Neural cell (in vitro differentiated cells): ENCODE measurements at regions not wholly inside any gene's neighbourhood (a gene's known extent, or its start where the extent isn't known, plus 50 kb on each side); places are given as distances from the start of the nearest gene placed in this dataset.

Experiments used
- H2AFZ ChIP-seq: fragments of 200-600, 300-800 bp; sonication (generic), shearing (Covaris generic); 2 replicates; pipeline ENCODE4 v1.6.0; 2014; ENCODE audit warnings: low read depth, mild to moderate bottlenecking, antibody characterized with exemption, low read length, moderate library complexity
- H3F3A ChIP-seq: fragments of 200-600 bp; shearing (Covaris generic); 2 replicates; pipeline ENCODE4 v1.6.1; 2016; ENCODE audit warnings: mild to moderate bottlenecking, moderate library complexity, mixed read lengths, antibody characterized with exemption, low read length; ENCODE audit not compliant: insufficient read depth, poor library complexity, severe bottlenecking
- H3K27ac ChIP-seq: fragments of 200-600, 300-800 bp; sonication (generic), shearing (Covaris generic); 2 replicates; pipeline ENCODE4 v1.5.1; 2014; ENCODE audit warnings: mild to moderate bottlenecking, low read length, moderate library complexity
- H3K27me3 ChIP-seq: fragments of 300-800, 200-600 bp; sonication (generic), shearing (Covaris generic); 2 replicates; pipeline ENCODE4 v1.6.0; 2014; ENCODE audit warnings: mild to moderate bottlenecking, low read depth, low read length, moderate library complexity; ENCODE audit not compliant: insufficient read depth
- H3K36me3 ChIP-seq: fragments of 300-800, 200-600 bp; sonication (generic), shearing (Covaris generic); 2 replicates; pipeline ENCODE4 v1.5.1; 2014; ENCODE audit warnings: mild to moderate bottlenecking, antibody characterized with exemption, low read length, moderate library complexity; ENCODE audit not compliant: insufficient read depth
- H3K4me2 ChIP-seq: fragments of 300-800, 200-600 bp; sonication (generic), shearing (Covaris generic); 2 replicates; pipeline ENCODE4 v1.6.0; 2014; ENCODE audit warnings: mild to moderate bottlenecking, low read length
- H3K4me3 ChIP-seq: fragments of 300-800, 200-600 bp; sonication (generic), shearing (Covaris generic); 2 replicates; pipeline ENCODE4 v1.5.1; 2014; ENCODE audit warnings: mild to moderate bottlenecking, low read length, moderate library complexity
- H3K79me2 ChIP-seq: fragments of 200-600 bp; shearing (Covaris generic); replicated peaks from 2 replicates; pipeline ENCODE4 v1.6.0; 2014; ENCODE audit warnings: mild to moderate bottlenecking, low read length, moderate library complexity; ENCODE audit not compliant: insufficient read depth
- H3K9ac ChIP-seq: fragments of 300-800, 200-600 bp; sonication (generic), shearing (Covaris generic); 2 replicates; pipeline ENCODE4 v1.6.1; 2016; ENCODE audit warnings: mild to moderate bottlenecking, low read length, mixed read lengths
- H3K9me2 ChIP-seq: fragments of 200-600 bp; shearing (Covaris generic); 2 replicates; pipeline ENCODE4 v1.6.1; 2016; ENCODE audit warnings: mild to moderate bottlenecking, low read length, mixed read lengths; ENCODE audit not compliant: insufficient read depth
- H3K9me3 ChIP-seq: fragments of 200-600, 300-800 bp; sonication (generic), shearing (Covaris generic); 2 replicates; pipeline ENCODE4 v1.6.1; 2016; ENCODE audit warnings: mild to moderate bottlenecking, mixed run types, low read length, moderate library complexity, mixed read lengths
- H4K20me1 ChIP-seq: fragments of 200-600 bp; shearing (Covaris generic); 2 replicates; pipeline ENCODE4 v1.6.1; 2016; ENCODE audit warnings: mild to moderate bottlenecking, mixed run types; ENCODE audit not compliant: insufficient read depth
- CTCF ChIP-seq: fragments of 450-650 bp; IDR thresholded peaks from 2 replicates; pipeline ENCODE4 v1.5.1; 2014; ENCODE audit warnings: antibody characterized with exemption, mild to moderate bottlenecking, moderate library complexity; ENCODE audit not compliant: poor library complexity, severe bottlenecking
- EP300 ChIP-seq: fragments of 450-650 bp; conservative IDR thresholded peaks from 2 replicates; pipeline ENCODE4 v1.6.1; 2014; ENCODE audit warnings: antibody characterized with exemption, mild to moderate bottlenecking, moderate library complexity; ENCODE audit not compliant: poor library complexity, severe bottlenecking
- EZH2 ChIP-seq: fragments of 200-600, 300-800 bp; shearing (Covaris generic), sonication (generic); IDR thresholded peaks from 2 replicates; pipeline ENCODE4 v1.6.1; 2014; ENCODE audit warnings: antibody characterized with exemption, low read length, borderline replicate concordance, mild to moderate bottlenecking; ENCODE audit not compliant: insufficient read depth, poor library complexity, severe bottlenecking
- MXI1 ChIP-seq: fragments of 450-650 bp; conservative IDR thresholded peaks from 2 replicates; pipeline ENCODE4 v1.6.1; 2014; ENCODE audit warnings: antibody characterized with exemption, mild to moderate bottlenecking; ENCODE audit not compliant: poor library complexity, severe bottlenecking
- POLR2AphosphoS5 ChIP-seq: IDR thresholded peaks from 2 replicates; pipeline ENCODE4 v1.6.1; 2012
- RAD21 ChIP-seq: fragments of 450-650 bp; conservative IDR thresholded peaks from 2 replicates; pipeline ENCODE4 v1.6.1; 2014; ENCODE audit warnings: antibody characterized with exemption, mild to moderate bottlenecking, moderate library complexity
- SMC3 ChIP-seq: fragments of 450-650 bp; conservative IDR thresholded peaks from 2 replicates; pipeline ENCODE4 v1.6.1; 2014; ENCODE audit warnings: antibody characterized with exemption, mild to moderate bottlenecking, moderate library complexity; ENCODE audit not compliant: poor library complexity
- TAF1 ChIP-seq: IDR thresholded peaks from 2 replicates; pipeline ENCODE4 v1.6.1; 2012; ENCODE audit warnings: low read depth
- TF ChIP-seq, protein P1 (sequence below): IDR thresholded peaks from 2 replicates; pipeline ENCODE4 v1.6.1; 2012; ENCODE audit warnings: borderline replicate concordance

DNA sequence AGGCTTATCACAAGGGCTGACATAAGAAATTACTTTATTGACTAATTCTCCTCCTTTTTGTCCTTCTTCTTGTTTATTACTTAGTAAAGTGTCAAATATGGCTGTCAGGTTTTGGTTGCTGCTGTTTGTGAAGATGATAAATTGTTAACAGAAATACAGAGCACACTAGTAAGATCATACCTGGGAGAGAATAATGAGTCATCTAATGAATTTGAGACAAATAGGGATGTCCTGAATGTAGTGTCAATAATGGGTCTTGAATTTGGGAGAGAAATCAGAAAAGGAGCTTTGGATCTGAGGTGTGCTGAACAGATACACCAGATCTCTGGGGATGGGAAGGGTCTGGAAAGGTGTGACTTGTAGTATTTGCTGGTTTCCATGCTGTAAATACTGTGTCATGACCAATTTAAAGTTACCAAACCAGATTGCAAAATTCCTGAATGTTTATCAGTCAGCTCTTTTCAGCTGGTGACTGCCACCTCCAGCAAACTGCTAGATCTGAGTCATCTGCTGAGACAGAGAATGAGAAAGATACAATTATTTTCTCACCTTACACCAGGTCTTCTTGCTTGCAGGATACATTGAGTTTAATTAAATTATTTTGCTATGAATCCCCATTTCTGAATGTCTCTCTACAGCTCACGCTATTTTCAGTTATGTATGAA, 76.7 kb upstream of the SATB1 start (continued):
- no peak for TF ChIP-seq CTCF
- no peak for TF ChIP-seq RAD21

DNA sequence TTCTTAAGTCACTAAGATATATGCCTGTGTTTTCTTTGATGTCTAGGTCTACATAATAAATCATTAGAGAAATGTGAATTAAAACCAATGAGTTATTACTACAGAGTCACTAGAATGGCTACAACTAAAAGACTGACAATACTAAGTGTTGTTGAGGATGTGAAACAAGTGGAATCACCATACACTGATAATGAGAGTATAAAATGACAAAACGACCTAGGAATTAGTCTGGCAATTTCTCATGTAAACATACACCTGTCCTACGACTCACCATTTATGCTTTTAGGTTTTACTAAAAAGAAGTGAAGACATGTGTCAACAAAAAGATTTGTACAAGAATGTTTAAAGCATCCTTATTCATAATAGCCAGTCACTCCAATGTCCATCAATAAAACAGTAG, 75.2 kb upstream of the SATB1 start:
- no peak overlapping the region for H3K27ac ChIP-seq
- no peaks in the 10 kb centered on the region for H3K79me2 ChIP-seq
- no peak overlapping the region for H3K4me2 ChIP-seq
- no peaks in the 10 kb centered on the region for H4K20me1 ChIP-seq
- H3K9me3 ChIP-seq, result no peaks in the 10 kb centered on the region
- no peaks in the 10 kb centered on the region for H3K36me3 ChIP-seq
- TF ChIP-seq EZH2 (no peak), SMC3 (no peak)
- no peaks in the 10 kb centered on the region for H3K27me3 ChIP-seq
- H3K9ac ChIP-seq, result no peak overlapping the region
- H2AFZ ChIP-seq, result no peak overlapping the region
- no peaks in the 10 kb centered on the region for H3F3A ChIP-seq
- no peaks in the 10 kb centered on the region for H3K9me2 ChIP-seq
- no peak overlapping the region for H3K4me3 ChIP-seq

- no peaks in the 10 kb centered on the region for H3K27me3 ChIP-seq
- no peak overlapping the region for H3K27ac ChIP-seq
- H3K9ac ChIP-seq, result no peak overlapping the region
- H3K9me2 ChIP-seq, result no peaks in the 10 kb centered on the region
- TF ChIP-seq SMC3, result no peak
- TF ChIP-seq RAD21, result no peak
- no peak for TF ChIP-seq EZH2
- TF ChIP-seq EP300, result no peak
- no peak for TF ChIP-seq TAF1
- no peak overlapping the region for H3K4me2 ChIP-seq
- no peaks in the 10 kb centered on the region for H3K36me3 ChIP-seq
- no peaks in the 10 kb centered on the region for H3K9me3 ChIP-seq
- no peaks in the 10 kb centered on the region for H3F3A ChIP-seq
- no peaks in the 10 kb centered on the region for H3K79me2 ChIP-seq
- no peak overlapping the region for H3K4me3 ChIP-seq
- no peak overlapping the region for H2AFZ ChIP-seq
- no peaks in the 10 kb centered on the region for H4K20me1 ChIP-seq
Observed at GRCh38 chr3:18499301-18499700, 74.2 kb upstream of the SATB1 start.

GRCh38 chr3:18494251-18494650, 69.1 kb upstream of the SATB1 start:
- H3K9me2 ChIP-seq, result no peaks in the 10 kb centered on the region
- no peaks in the 10 kb centered on the region for H3K27me3 ChIP-seq
- no peak overlapping the region for H3K9ac ChIP-seq
- H3K36me3 ChIP-seq, result no peaks in the 10 kb centered on the region
- H3K9me3 ChIP-seq, result no peaks in the 10 kb centered on the region
- no peak overlapping the region for H3K4me2 ChIP-seq
- no peaks in the 10 kb centered on the region for H3K79me2 ChIP-seq
- H3F3A ChIP-seq, result no peaks in the 10 kb centered on the region
- no peak overlapping the region for H3K27ac ChIP-seq
- H4K20me1 ChIP-seq, result no peaks in the 10 kb centered on the region
- no peak overlapping the region for H2AFZ ChIP-seq
- no peak for TF ChIP-seq MXI1
- no peak for TF ChIP-seq EP300
- no peak for TF ChIP-seq RAD21
- TF ChIP-seq, protein P1, sequence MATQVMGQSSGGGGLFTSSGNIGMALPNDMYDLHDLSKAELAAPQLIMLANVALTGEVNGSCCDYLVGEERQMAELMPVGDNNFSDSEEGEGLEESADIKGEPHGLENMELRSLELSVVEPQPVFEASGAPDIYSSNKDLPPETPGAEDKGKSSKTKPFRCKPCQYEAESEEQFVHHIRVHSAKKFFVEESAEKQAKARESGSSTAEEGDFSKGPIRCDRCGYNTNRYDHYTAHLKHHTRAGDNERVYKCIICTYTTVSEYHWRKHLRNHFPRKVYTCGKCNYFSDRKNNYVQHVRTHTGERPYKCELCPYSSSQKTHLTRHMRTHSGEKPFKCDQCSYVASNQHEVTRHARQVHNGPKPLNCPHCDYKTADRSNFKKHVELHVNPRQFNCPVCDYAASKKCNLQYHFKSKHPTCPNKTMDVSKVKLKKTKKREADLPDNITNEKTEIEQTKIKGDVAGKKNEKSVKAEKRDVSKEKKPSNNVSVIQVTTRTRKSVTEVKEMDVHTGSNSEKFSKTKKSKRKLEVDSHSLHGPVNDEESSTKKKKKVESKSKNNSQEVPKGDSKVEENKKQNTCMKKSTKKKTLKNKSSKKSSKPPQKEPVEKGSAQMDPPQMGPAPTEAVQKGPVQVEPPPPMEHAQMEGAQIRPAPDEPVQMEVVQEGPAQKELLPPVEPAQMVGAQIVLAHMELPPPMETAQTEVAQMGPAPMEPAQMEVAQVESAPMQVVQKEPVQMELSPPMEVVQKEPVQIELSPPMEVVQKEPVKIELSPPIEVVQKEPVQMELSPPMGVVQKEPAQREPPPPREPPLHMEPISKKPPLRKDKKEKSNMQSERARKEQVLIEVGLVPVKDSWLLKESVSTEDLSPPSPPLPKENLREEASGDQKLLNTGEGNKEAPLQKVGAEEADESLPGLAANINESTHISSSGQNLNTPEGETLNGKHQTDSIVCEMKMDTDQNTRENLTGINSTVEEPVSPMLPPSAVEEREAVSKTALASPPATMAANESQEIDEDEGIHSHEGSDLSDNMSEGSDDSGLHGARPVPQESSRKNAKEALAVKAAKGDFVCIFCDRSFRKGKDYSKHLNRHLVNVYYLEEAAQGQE, result no peak
- no peak for TF ChIP-seq SMC3
- TF ChIP-seq CTCF, result no peak
- TF ChIP-seq TAF1, result no peak
- no peak for TF ChIP-seq POLR2AphosphoS5
- no peak for TF ChIP-seq EZH2
- no peak overlapping the region for H3K4me3 ChIP-seq
